GM21737 (cell line): ENCODE measurements at regions not wholly inside any gene's neighbourhood (a gene's known extent, or its start where the extent isn't known, plus 50 kb on each side); places are given as distances from the start of the nearest gene placed in this dataset.
"Not testable (repeated sequence)": the region's sequence is repeated elsewhere in the genome, so short reads cannot be mapped to it uniquely, and the experiment has no call there.

ENCODE experiments used
- ATAC-seq: cut with Tn5 transposase; IDR thresholded peaks from one replicate; pipeline ENCODE4 v1.9.1; 2021; ENCODE audit warnings: mild to moderate bottlenecking, moderate library complexity; ENCODE audit not compliant: unreplicated experiment

GRCh38 chr2:198652461-198652860 lies 805.3 kb downstream of the SATB2 start:
- no peak for ATAC-seq

- no peak for ATAC-seq
These were observed 811.9 kb downstream of the SATB2 start for GRCh38 chr2:198645816-198646215.

- ATAC-seq, result no peak
These were observed 816.6 kb downstream of the SATB2 start for GRCh38 chr2:198641161-198641560.

- ATAC-seq, result no peak
These were observed 817.3 kb downstream of the SATB2 start for GRCh38 chr2:198640463-198640862.

- ATAC-seq, result no peak
These were observed 818.2 kb downstream of the SATB2 start for GRCh38 chr2:198639580-198639979.

GRCh38 chr2:198638577-198638976 lies 819.2 kb downstream of the SATB2 start:
- no peak for ATAC-seq

- ATAC-seq, result no peak
These were observed 826.0 kb downstream of the PLCL1 start for GRCh38 chr2:198630384-198630783.

GRCh38 chr2:198628596-198628995 lies 824.2 kb downstream of the PLCL1 start:
- ATAC-seq, result no peak

- ATAC-seq, result no peak
These were observed 818.8 kb downstream of the PLCL1 start for GRCh38 chr2:198622986-198623730.

GRCh38 chr2:198615972-198616371 lies 811.6 kb downstream of the PLCL1 start:
- no peak for ATAC-seq

- no peak for ATAC-seq
These were observed 806.8 kb downstream of the PLCL1 start for GRCh38 chr2:198611201-198611600.

- no peak for ATAC-seq
These were observed 800.2 kb downstream of the PLCL1 start for GRCh38 chr2:198604599-198604998.

GRCh38 chr2:198602986-198603385 lies 798.6 kb downstream of the PLCL1 start:
- ATAC-seq, result not testable (repeated sequence)

- no peak for ATAC-seq
These were observed 793.3 kb downstream of the PLCL1 start for GRCh38 chr2:198597648-198598047.

- no peak for ATAC-seq
These were observed 792.6 kb downstream of the PLCL1 start for GRCh38 chr2:198596985-198597384.

- no peak for ATAC-seq
These were observed 791.3 kb downstream of the PLCL1 start for GRCh38 chr2:198595721-198596120.

GRCh38 chr2:198591586-198591985 lies 787.2 kb downstream of the PLCL1 start:
- no peak for ATAC-seq

GRCh38 chr2:198587741-198588140 lies 783.3 kb downstream of the PLCL1 start:
- ATAC-seq, result no peak

GRCh38 chr2:198587240-198587639 lies 782.8 kb downstream of the PLCL1 start:
- ATAC-seq, result no peak

GRCh38 chr2:198571393-198571792 lies 767.0 kb downstream of the PLCL1 start:
- no peak for ATAC-seq

- no peak for ATAC-seq
These were observed 753.8 kb downstream of the PLCL1 start for GRCh38 chr2:198558176-198558575.

- no peak for ATAC-seq
These were observed 741.7 kb downstream of the PLCL1 start for GRCh38 chr2:198546122-198546521.

- ATAC-seq, result no peak
These were observed 741.0 kb downstream of the PLCL1 start for GRCh38 chr2:198545411-198545810.
